Natural killer cell treated with Interleukin-12 subunit alpha and Interleukin-12 subunit beta and Interleukin-15 and Interleukin-18, amount 100 ng/mL, for 72 hours (primary cell): ENCODE measurements at regions not wholly inside any gene's neighbourhood (a gene's known extent, or its start where the extent isn't known, plus 50 kb on each side); places are given as distances from the start of the nearest gene placed in this dataset.
"Not testable (repeated sequence)": the region's sequence is repeated elsewhere in the genome, so short reads cannot be mapped to it uniquely, and the experiment has no call there.

ENCODE experiments used
- ATAC-seq, 2 donors: fragments of 150-1000 bp; cut with Tn5 transposase in 1 of 2; sonication (Bioruptor Pico), chemical (Tn5 transposase) in 1 of 2; 2 replicates each; pipeline ENCODE4 v1.10.0; 2021
- DNase-seq: peaks from one replicate; pipeline ENCODE4 v3.0.0; 2022; ENCODE audit warnings: low spot score
- H3K27ac Mint-ChIP-seq, 2 donors: 1 replicate in 1 of 2; 2 replicates in 1 of 2; pipeline ENCODE4 v1.8.0; 2022; ENCODE audit warnings: mixed read lengths in 2 of 2, mild to moderate bottlenecking in 1 of 2, moderate library complexity in 1 of 2
- H3K27me3 Mint-ChIP-seq, 2 donors: 1 replicate in 1 of 2; 2 replicates in 1 of 2; pipeline ENCODE4 v1.8.0; 2022; ENCODE audit warnings: mixed read lengths in 2 of 2
- H3K36me3 Mint-ChIP-seq: one replicate; pipeline ENCODE4 v1.8.0; 2022; ENCODE audit warnings: mixed read lengths
- H3K4me1 Mint-ChIP-seq, 2 donors: 1 replicate in 1 of 2; 2 replicates in 1 of 2; pipeline ENCODE4 v1.8.0; 2022; ENCODE audit warnings: low read depth in 2 of 2, mixed read lengths in 2 of 2, mild to moderate bottlenecking in 1 of 2
- H3K4me3 Mint-ChIP-seq: one replicate; pipeline ENCODE4 v1.8.0; 2022; ENCODE audit warnings: mixed read lengths
- H3K9me3 Mint-ChIP-seq: 2 replicates; pipeline ENCODE4 v1.8.0; 2022; ENCODE audit warnings: mixed read lengths

- not testable (repeated sequence) for H3K9me3 Mint-ChIP-seq, H3K36me3 Mint-ChIP-seq, DNase-seq, H3K4me1 Mint-ChIP-seq, H3K27me3 Mint-ChIP-seq, H3K4me3 Mint-ChIP-seq, ATAC-seq, H3K27ac Mint-ChIP-seq
Observed at GRCh38 chr1:143826162-143826561, 145.6 kb downstream of the FAM72C start.

DNA sequence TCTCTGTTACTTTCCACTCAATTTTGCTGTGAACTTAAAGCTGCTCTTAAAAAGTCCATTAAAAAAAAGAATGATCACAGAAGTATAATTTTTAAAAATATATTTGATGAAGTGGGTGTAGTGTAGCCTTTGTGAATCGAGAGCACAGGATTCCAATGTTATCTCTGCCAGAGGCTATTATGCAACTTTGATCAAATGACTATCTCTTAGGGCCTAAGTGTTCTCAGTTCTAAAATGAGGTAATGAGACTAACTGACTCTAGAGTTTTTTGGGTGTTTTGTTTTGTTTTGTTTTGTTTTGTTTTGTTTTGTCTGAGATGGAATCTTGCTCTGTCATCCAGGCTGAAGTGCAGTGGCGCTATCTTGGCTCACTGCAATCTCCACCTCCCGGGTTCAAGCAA lies 147.5 kb downstream of the FAM72C start:
- H3K36me3 Mint-ChIP-seq, H3K27me3 Mint-ChIP-seq, DNase-seq, H3K27ac Mint-ChIP-seq, H3K4me3 Mint-ChIP-seq, ATAC-seq, H3K4me1 Mint-ChIP-seq, H3K9me3 Mint-ChIP-seq: not testable (repeated sequence)

DNA sequence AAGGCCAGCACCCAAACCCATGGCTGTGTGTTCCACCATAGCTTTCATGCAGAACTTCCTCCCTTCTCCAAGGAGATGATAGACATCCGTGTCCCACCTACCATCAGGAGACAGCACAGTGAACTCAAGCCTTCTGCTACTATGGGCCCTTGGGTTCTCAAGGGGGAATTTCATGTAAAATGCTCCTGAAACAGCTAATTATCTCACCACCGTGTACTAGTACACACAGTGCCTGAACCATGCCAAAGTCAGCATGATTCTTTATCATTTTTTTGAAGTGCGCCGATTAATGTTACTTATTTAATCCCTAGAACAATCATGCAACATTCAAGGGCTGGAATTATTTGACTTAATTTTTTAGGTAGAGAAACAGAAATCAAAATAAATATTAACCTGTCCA lies 151.7 kb downstream of the FAM72C start:
- not testable (repeated sequence) for H3K4me1 Mint-ChIP-seq, H3K27me3 Mint-ChIP-seq, H3K27ac Mint-ChIP-seq, DNase-seq, H3K4me3 Mint-ChIP-seq, H3K9me3 Mint-ChIP-seq, H3K36me3 Mint-ChIP-seq
- peak in 1 of 2 donors; percentile 27 for ATAC-seq

DNA sequence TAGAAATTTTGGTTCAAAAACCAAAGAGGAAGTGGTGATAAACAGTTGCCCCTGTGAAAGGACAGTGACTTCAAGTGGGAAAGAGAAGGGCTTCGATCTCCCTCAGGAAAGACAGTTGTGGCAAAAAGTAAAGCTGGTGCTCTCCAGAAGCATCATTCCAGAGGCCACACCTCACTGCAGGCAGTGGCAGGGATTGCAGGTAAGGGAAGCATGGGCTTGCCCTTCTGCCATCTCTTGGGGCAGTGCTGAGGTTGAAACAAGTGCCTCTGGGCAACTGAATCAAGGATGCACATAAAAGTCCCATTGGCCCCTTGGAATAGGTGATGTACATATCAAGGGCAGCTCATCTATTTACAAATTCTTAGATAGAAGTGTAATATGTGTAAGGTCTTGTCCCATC lies 155.4 kb downstream of the FAM72C start:
- H3K9me3 Mint-ChIP-seq, H3K36me3 Mint-ChIP-seq, H3K4me1 Mint-ChIP-seq, DNase-seq, H3K27me3 Mint-ChIP-seq, H3K27ac Mint-ChIP-seq, H3K4me3 Mint-ChIP-seq, ATAC-seq: not testable (repeated sequence)

- H3K4me3 Mint-ChIP-seq, DNase-seq, ATAC-seq, H3K27me3 Mint-ChIP-seq, H3K4me1 Mint-ChIP-seq, H3K36me3 Mint-ChIP-seq, H3K9me3 Mint-ChIP-seq, H3K27ac Mint-ChIP-seq: not testable (repeated sequence)
Observed at GRCh38 chr1:143805374-143805773, 166.4 kb downstream of the FAM72C start.

DNA sequence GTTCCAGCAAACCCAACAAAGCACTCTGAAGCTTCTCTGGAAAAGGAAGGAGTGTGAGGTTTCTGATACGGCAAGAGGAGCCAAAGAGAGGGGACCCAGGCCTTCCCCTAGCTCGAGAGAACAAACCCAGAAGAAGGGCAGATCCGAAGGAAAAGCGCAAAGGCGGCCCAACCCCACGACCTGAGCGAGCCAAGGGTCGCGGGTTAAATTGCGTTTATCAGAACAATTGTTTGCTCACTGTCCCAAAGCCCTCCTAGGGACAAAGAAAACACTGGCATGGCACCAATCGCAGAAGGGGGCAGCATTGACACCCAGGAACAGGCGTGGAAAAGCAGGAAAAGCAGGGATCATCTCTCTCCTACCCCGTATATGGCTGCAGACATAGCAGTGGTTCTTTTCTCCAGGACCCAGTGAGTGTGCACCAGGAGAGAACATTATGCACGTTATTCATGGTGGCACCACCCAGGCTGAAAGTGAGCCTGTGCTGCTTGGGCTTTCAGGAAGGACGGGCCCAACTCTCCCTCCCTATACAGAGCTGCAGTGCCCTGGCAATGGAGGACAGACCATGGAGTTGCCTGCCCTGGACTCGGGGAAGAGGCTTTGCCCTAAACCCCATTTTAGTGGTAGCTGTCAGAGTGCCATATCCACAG lies 167.0 kb downstream of the FAM72C start:
- H3K4me1 Mint-ChIP-seq, ATAC-seq, H3K9me3 Mint-ChIP-seq, H3K27ac Mint-ChIP-seq, H3K4me3 Mint-ChIP-seq, H3K27me3 Mint-ChIP-seq, H3K36me3 Mint-ChIP-seq: not testable (repeated sequence)
- peak; percentile 5 for DNase-seq

DNA sequence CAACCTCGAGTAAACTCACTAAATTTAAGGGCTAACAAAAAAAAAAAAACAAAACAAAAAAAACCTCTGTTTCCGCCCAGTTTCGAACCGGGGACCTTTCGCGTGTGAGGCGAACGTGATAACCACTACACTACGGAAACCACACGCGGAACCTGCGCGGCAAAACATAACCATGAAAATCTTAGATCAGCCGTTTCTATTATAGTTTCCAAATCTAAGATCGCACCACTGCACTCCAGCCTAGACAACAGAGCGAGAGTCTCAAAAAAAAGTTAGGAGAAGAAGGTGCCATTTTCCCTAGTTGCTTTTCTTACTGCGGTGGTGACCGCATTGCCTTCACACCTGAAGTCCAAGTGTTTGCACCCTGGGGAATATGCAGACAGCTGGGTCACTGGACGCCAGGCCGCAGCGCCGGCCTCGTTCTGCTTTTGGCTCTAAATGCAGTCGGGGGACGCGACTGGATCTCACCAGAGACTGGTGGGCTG lies 167.8 kb downstream of the FAM72C start:
- not testable (repeated sequence) for ATAC-seq, H3K27ac Mint-ChIP-seq, H3K27me3 Mint-ChIP-seq, H3K9me3 Mint-ChIP-seq, H3K36me3 Mint-ChIP-seq, H3K4me1 Mint-ChIP-seq
- peak; percentile 25 for DNase-seq
- H3K4me3 Mint-ChIP-seq, result peak overlapping the region; percentile 57

- H3K4me1 Mint-ChIP-seq, H3K4me3 Mint-ChIP-seq, H3K27ac Mint-ChIP-seq, ATAC-seq, DNase-seq, H3K36me3 Mint-ChIP-seq, H3K27me3 Mint-ChIP-seq, H3K9me3 Mint-ChIP-seq: not testable (repeated sequence)
Observed at GRCh38 chr1:143803095-143803494, 168.7 kb downstream of the FAM72C start.

DNA sequence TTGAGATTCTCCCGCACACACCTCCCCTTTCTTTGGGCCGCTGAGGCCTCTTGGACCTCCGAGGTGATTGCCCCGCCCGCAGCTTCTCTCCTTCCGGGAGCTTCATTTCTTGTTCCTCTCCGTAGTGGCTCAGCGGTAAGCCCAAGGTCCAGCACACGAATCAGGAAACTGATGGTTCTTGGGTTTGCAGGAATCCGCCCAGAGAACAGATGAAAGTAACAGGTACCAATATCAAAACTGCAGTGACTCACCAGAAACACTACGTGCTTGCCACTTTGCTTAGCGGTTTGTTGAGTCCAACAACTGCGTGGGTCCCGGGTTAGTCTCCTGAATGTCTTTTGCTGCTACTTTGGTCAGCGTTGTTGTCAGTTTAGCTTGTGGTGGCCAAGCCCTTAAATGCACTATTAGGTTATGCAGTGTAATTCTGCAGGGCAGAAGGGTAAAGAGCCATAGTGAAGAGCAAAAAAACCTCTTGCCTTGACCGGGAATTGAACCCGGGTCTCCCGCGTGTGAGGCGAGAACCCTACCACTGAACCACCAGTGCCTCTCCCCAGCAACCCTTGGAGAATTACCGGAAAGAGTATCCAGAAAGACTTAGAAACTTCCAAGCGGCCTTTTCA lies 172.1 kb downstream of the FAM72C start:
- not testable (repeated sequence) for H3K4me3 Mint-ChIP-seq, H3K27me3 Mint-ChIP-seq, H3K4me1 Mint-ChIP-seq, H3K27ac Mint-ChIP-seq, DNase-seq, H3K9me3 Mint-ChIP-seq, H3K36me3 Mint-ChIP-seq
- peak; percentile 84 to 92 for ATAC-seq

DNA sequence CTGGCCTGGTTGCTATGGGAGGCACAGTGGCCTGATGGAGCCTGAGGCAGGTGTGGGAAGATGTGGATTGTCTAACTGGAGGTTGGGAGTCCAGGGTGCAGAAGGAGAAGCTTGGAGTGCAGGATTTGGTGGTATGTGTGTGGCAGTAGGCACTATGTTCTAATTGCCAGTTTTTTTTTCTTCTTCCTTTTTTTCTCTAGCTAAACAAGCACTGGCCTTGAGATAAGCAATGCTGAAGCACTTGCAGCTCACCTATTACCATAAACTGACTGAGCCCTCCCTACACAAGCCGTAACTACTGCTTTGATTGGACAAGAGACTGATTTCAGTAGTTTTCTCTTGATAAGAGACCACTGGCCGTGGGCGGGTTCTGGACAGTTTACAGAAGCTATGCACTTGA lies 175.4 kb downstream of the FAM72C start:
- not testable (repeated sequence) for H3K4me1 Mint-ChIP-seq, H3K27ac Mint-ChIP-seq, H3K9me3 Mint-ChIP-seq, H3K36me3 Mint-ChIP-seq, ATAC-seq, H3K4me3 Mint-ChIP-seq, H3K27me3 Mint-ChIP-seq, DNase-seq

GRCh38 chr1:143792047-143792937 lies 179.5 kb downstream of the FAM72C start:
- H3K4me3 Mint-ChIP-seq, H3K36me3 Mint-ChIP-seq, H3K9me3 Mint-ChIP-seq, DNase-seq, H3K27me3 Mint-ChIP-seq, H3K27ac Mint-ChIP-seq, H3K4me1 Mint-ChIP-seq: not testable (repeated sequence)
- peak in 1 of 2 donors; percentile 57 for ATAC-seq

GRCh38 chr1:143786381-143786780 lies 185.4 kb downstream of the FAM72C start:
- H3K9me3 Mint-ChIP-seq, H3K4me1 Mint-ChIP-seq, H3K27me3 Mint-ChIP-seq: not testable (repeated sequence)

DNA sequence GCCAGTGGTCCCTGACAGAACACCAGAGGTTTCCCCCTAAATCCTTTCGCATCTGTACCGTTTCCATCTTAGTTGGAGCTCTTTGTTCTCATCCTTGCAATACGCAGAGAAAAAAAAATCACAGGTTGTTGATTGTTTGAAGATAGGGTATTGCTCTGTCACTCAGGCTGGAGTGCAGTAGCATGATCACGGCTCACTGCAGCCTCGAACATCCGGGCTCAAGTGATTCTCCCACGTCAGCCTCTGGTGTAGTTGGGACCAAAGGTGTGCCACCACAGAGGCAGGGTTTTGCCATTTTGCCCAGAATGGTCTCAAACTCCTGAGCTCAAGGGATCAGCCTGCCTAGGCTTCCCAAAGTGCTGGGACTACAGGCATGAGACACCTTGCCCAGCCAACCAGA lies 185.9 kb downstream of the FAM72C start:
- not testable (repeated sequence) for H3K36me3 Mint-ChIP-seq, H3K9me3 Mint-ChIP-seq, ATAC-seq, H3K4me3 Mint-ChIP-seq, H3K4me1 Mint-ChIP-seq, H3K27me3 Mint-ChIP-seq, H3K27ac Mint-ChIP-seq, DNase-seq

More at GRCh38 chr1:143786381-143786780, 185.4 kb downstream of the FAM72C start:
- ATAC-seq, H3K36me3 Mint-ChIP-seq, H3K4me3 Mint-ChIP-seq, DNase-seq, H3K27ac Mint-ChIP-seq: not testable (repeated sequence)

- DNase-seq, H3K27ac Mint-ChIP-seq, H3K4me1 Mint-ChIP-seq, H3K36me3 Mint-ChIP-seq, H3K4me3 Mint-ChIP-seq, H3K9me3 Mint-ChIP-seq, H3K27me3 Mint-ChIP-seq: not testable (repeated sequence)
- peak; percentile 57 to 65 for ATAC-seq
Observed at GRCh38 chr1:143784239-143784882, 187.4 kb downstream of the FAM72C start.
